ENCODE measurements at regions not wholly inside any gene's neighbourhood (a gene's known extent, or its start where the extent isn't known, plus 50 kb on each side); places are given as distances from the start of the nearest gene placed in this dataset.

- FAIRE-seq: peak; percentile 51
- H3K27me3 ChIP-seq (ENCODE audit: control insufficient read depth, extremely low read depth, insufficient read depth, low read length): no peaks in the 10 kb centered on the region
Measured at GRCh38 chr2:18368008-18368407, 192.4 kb downstream of the RDH14 start.

GRCh38 chr2:18365342-18365741 lies 195.1 kb downstream of the RDH14 start:
- Histone ChIP-seq H3K9ac (ENCODE audit: control insufficient read depth, extremely low read depth, insufficient read depth, low read length) (no peak overlapping the region), H2AFZ (ENCODE audit: control insufficient read depth, low read length) (no peak overlapping the region), H3K9me1 (ENCODE audit: control insufficient read depth, extremely low read depth, insufficient read depth, low read length) (no peaks in the 10 kb centered on the region), H3K27ac (ENCODE audit: control insufficient read depth, insufficient read depth, low read length) (no peak overlapping the region), H3K4me3 (ENCODE audit: control insufficient read depth in 2 of 3, extremely low read depth in 1 of 3, insufficient read depth in 2 of 3, low read depth in 1 of 3, low read length in 3 of 3) (no peak overlapping the region), H3K27me3 (ENCODE audit: control insufficient read depth, extremely low read depth, insufficient read depth, low read length) (no peaks in the 10 kb centered on the region), H4K20me1 (ENCODE audit: control insufficient read depth, extremely low read depth, insufficient read depth, low read length) (no peaks in the 10 kb centered on the region), H3K36me3 (ENCODE audit: control insufficient read depth in 2 of 2, extremely low read depth in 1 of 2, insufficient read depth in 2 of 2, low read length in 2 of 2) (no peaks in the 10 kb centered on the region), H3K4me1 (ENCODE audit: control insufficient read depth, extremely low read depth, insufficient read depth, low read length) (no peaks in the 10 kb centered on the region), H3K79me2 (ENCODE audit: control insufficient read depth, insufficient read depth, low read length) (no peaks in the 10 kb centered on the region), H3K9me3 (ENCODE audit: control insufficient read depth, low read depth, low read length) (no peaks in the 10 kb centered on the region), H3K4me2 (ENCODE audit: control insufficient read depth, extremely low read depth, insufficient read depth, low read depth, low read length) (no peak overlapping the region)
- FAIRE-seq: no peak
- TF ChIP-seq, protein P1, sequence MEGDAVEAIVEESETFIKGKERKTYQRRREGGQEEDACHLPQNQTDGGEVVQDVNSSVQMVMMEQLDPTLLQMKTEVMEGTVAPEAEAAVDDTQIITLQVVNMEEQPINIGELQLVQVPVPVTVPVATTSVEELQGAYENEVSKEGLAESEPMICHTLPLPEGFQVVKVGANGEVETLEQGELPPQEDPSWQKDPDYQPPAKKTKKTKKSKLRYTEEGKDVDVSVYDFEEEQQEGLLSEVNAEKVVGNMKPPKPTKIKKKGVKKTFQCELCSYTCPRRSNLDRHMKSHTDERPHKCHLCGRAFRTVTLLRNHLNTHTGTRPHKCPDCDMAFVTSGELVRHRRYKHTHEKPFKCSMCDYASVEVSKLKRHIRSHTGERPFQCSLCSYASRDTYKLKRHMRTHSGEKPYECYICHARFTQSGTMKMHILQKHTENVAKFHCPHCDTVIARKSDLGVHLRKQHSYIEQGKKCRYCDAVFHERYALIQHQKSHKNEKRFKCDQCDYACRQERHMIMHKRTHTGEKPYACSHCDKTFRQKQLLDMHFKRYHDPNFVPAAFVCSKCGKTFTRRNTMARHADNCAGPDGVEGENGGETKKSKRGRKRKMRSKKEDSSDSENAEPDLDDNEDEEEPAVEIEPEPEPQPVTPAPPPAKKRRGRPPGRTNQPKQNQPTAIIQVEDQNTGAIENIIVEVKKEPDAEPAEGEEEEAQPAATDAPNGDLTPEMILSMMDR (optimal IDR thresholded peaks at IDR 0.05 in 1 of 3, IDR thresholded peaks at IDR 0.05 in 1 of 3, conservative IDR thresholded peaks at IDR 0.05 in 1 of 3; ENCODE audit: extremely low read depth in 1 of 3, insufficient read depth in 2 of 3, low read length in 3 of 3): no peak
- TF ChIP-seq EZH2 (IDR thresholded peaks at IDR 0.05; ENCODE audit: low read length): no peak
- dilution Hi-C loops (cut with MboI; ENCODE audit: extremely low pct_ligation_motif_present, low sequenced_read_pairs): no loop called here
- no peak for DNase-seq (ENCODE audit: low read depth, low spot score)

More at GRCh38 chr2:18368008-18368407, 192.4 kb downstream of the RDH14 start:
- DNase-seq (ENCODE audit: low read depth, low spot score): no peak
- no peak overlapping the region for H3K9ac ChIP-seq (ENCODE audit: control insufficient read depth, extremely low read depth, insufficient read depth, low read length)
- H3K27ac ChIP-seq (ENCODE audit: control insufficient read depth, insufficient read depth, low read length): no peak overlapping the region
- no peaks in the 10 kb centered on the region for H3K9me1 ChIP-seq (ENCODE audit: control insufficient read depth, extremely low read depth, insufficient read depth, low read length)
- no peak overlapping the region for H3K4me2 ChIP-seq (ENCODE audit: control insufficient read depth, extremely low read depth, insufficient read depth, low read depth, low read length)
- H2AFZ ChIP-seq (ENCODE audit: control insufficient read depth, low read length): no peak overlapping the region
- dilution Hi-C loops (cut with MboI; ENCODE audit: extremely low pct_ligation_motif_present, low sequenced_read_pairs): no loop called here
- no peaks in the 10 kb centered on the region for H3K36me3 ChIP-seq (ENCODE audit: control insufficient read depth in 2 of 2, extremely low read depth in 1 of 2, insufficient read depth in 2 of 2, low read length in 2 of 2)
- H3K4me3 ChIP-seq (ENCODE audit: control insufficient read depth in 2 of 3, extremely low read depth in 1 of 3, insufficient read depth in 2 of 3, low read depth in 1 of 3, low read length in 3 of 3): no peak overlapping the region
- H3K4me1 ChIP-seq (ENCODE audit: control insufficient read depth, extremely low read depth, insufficient read depth, low read length): peaks cover 3% of the 10 kb centered on the region
- no peak for TF ChIP-seq EZH2 (IDR thresholded peaks at IDR 0.05; ENCODE audit: low read length)
- TF ChIP-seq, protein P1 (optimal IDR thresholded peaks at IDR 0.05 in 1 of 3, IDR thresholded peaks at IDR 0.05 in 1 of 3, conservative IDR thresholded peaks at IDR 0.05 in 1 of 3; ENCODE audit: extremely low read depth in 1 of 3, insufficient read depth in 2 of 3, low read length in 3 of 3): no peak
- H4K20me1 ChIP-seq (ENCODE audit: control insufficient read depth, extremely low read depth, insufficient read depth, low read length): no peaks in the 10 kb centered on the region
- H3K9me3 ChIP-seq (ENCODE audit: control insufficient read depth, low read depth, low read length): no peaks in the 10 kb centered on the region
- no peaks in the 10 kb centered on the region for H3K79me2 ChIP-seq (ENCODE audit: control insufficient read depth, insufficient read depth, low read length)

Measured in keratinocyte (primary cell).